DND-41 (cell line): ENCODE measurements at regions not wholly inside any gene's neighbourhood (a gene's known extent, or its start where the extent isn't known, plus 50 kb on each side); places are given as distances from the start of the nearest gene placed in this dataset.

Experiments used
- ATAC-seq: fragments of 200-7000 bp; cut with Tn5 transposase; 3 replicates; pipeline ENCODE4 v1.9.1; 2021; ENCODE audit warnings: low read depth; ENCODE audit not compliant: insufficient read depth
- DNase-seq: peaks from one replicate; pipeline ENCODE4 v3.0.0-alpha.2; 2020
- H2AFZ ChIP-seq: 2 replicates; pipeline ENCODE4 v1.6.0; 2012; ENCODE audit warnings: low read depth, low read length
- H3K27ac ChIP-seq: 2 replicates; pipeline ENCODE4 v1.5.1; 2012; ENCODE audit warnings: low read length, inconsistent platforms
- H3K27me3 ChIP-seq: fragments of 200-600 bp; sonication (generic); 2 replicates; pipeline ENCODE4 v1.6.0; 2012; ENCODE audit warnings: low read length, mild to moderate bottlenecking, inconsistent platforms; ENCODE audit not compliant: insufficient read depth, poor library complexity
- H3K36me3 ChIP-seq: 2 replicates; pipeline ENCODE4 v1.5.1; 2012; ENCODE audit warnings: low read length, inconsistent platforms; ENCODE audit not compliant: insufficient read depth
- H3K4me1 ChIP-seq: 2 replicates; pipeline ENCODE4 v1.5.1; 2012; ENCODE audit warnings: mild to moderate bottlenecking, low read length; ENCODE audit not compliant: insufficient read depth
- H3K4me2 ChIP-seq: 2 replicates; pipeline ENCODE4 v1.6.0; 2012; ENCODE audit warnings: mild to moderate bottlenecking, moderate library complexity, low read length, inconsistent platforms; ENCODE audit not compliant: insufficient read depth
- H3K4me3 ChIP-seq, 2 experiments: fragments of 200-600 bp in 1 of 2; shearing (Covaris generic) in 1 of 2; 2 replicates each; pipeline ENCODE4 v1.5.1; 2012 to 2016; ENCODE audit warnings: inconsistent platforms in 2 of 2, low read length in 2 of 2, mild to moderate bottlenecking in 2 of 2, low read depth in 1 of 2, moderate library complexity in 1 of 2
- H3K79me2 ChIP-seq: 2 replicates; pipeline ENCODE4 v1.6.0; 2012; ENCODE audit warnings: low read length, inconsistent platforms; ENCODE audit not compliant: insufficient read depth
- H3K9ac ChIP-seq: 2 replicates; pipeline ENCODE4 v1.6.0; 2012; ENCODE audit warnings: low read depth, mild to moderate bottlenecking, inconsistent platforms, low read length, moderate library complexity
- H3K9me3 ChIP-seq: 2 replicates; pipeline ENCODE4 v1.5.1; 2012; ENCODE audit warnings: low read length, moderate library complexity, mild to moderate bottlenecking, inconsistent platforms; ENCODE audit not compliant: insufficient read depth, severe bottlenecking
- H4K20me1 ChIP-seq: 2 replicates; pipeline ENCODE4 v1.6.0; 2012; ENCODE audit warnings: low read length; ENCODE audit not compliant: insufficient read depth
- EZH2 ChIP-seq: IDR thresholded peaks from 3 replicates; pipeline ENCODE4 v1.6.1; 2012; ENCODE audit warnings: borderline replicate concordance, low read depth, mild to moderate bottlenecking, moderate library complexity, low read length, inconsistent platforms; ENCODE audit not compliant: severe bottlenecking
- TF ChIP-seq, protein P1 (sequence below): IDR thresholded peaks from 2 replicates; pipeline ENCODE4 v1.5.1; 2012; ENCODE audit warnings: borderline replicate concordance, low read length, moderate library complexity, mild to moderate bottlenecking; ENCODE audit not compliant: poor library complexity, severe bottlenecking; ENCODE audit errors: extremely low read depth

DNA sequence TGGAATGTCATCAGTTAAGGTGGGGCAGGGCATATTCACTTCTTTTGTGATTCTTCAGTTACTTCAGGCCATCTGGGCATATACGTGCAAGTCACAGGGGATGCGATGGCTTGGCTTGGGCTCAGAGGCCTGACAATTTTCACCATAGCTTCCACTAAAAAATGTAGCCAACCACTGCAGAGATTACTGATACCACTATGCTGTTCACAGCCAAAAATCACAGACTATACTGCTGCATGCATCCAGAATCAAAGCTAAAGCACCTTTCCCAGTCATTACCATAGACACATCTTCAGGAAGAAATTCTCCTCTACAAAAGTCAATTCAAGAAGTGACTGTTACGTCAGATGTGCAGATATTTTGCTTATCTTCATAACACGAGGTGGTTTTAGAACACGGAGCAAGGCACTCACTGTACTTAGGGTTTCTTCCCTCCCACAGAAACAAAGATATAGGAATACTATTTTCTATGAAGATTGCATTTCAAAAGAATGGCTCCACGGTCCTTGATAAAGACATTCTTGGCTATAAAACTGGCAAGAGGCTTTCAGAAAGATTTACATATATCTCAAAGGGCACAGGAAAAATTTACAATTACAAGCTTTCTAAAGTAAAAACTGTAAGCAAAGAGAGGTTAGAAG lies 1556.6 kb upstream of the PRR20A start:
- DNase-seq (no peak), ATAC-seq (no peak)
- Histone ChIP-seq H3K4me1 (no peaks in the 10 kb centered on the region), H3K36me3 (no peaks in the 10 kb centered on the region), H3K27me3 (no peaks in the 10 kb centered on the region), H3K4me3 (no peak overlapping the region), H2AFZ (no peak overlapping the region), H3K79me2 (no peaks in the 10 kb centered on the region), H3K9ac (no peak overlapping the region), H3K27ac (no peak overlapping the region), H4K20me1 (no peaks in the 10 kb centered on the region), H3K4me2 (no peak overlapping the region), H3K9me3 (no peaks in the 10 kb centered on the region)
- no peak for TF ChIP-seq EZH2
- TF ChIP-seq, protein P1, sequence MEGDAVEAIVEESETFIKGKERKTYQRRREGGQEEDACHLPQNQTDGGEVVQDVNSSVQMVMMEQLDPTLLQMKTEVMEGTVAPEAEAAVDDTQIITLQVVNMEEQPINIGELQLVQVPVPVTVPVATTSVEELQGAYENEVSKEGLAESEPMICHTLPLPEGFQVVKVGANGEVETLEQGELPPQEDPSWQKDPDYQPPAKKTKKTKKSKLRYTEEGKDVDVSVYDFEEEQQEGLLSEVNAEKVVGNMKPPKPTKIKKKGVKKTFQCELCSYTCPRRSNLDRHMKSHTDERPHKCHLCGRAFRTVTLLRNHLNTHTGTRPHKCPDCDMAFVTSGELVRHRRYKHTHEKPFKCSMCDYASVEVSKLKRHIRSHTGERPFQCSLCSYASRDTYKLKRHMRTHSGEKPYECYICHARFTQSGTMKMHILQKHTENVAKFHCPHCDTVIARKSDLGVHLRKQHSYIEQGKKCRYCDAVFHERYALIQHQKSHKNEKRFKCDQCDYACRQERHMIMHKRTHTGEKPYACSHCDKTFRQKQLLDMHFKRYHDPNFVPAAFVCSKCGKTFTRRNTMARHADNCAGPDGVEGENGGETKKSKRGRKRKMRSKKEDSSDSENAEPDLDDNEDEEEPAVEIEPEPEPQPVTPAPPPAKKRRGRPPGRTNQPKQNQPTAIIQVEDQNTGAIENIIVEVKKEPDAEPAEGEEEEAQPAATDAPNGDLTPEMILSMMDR = no peak

DNA sequence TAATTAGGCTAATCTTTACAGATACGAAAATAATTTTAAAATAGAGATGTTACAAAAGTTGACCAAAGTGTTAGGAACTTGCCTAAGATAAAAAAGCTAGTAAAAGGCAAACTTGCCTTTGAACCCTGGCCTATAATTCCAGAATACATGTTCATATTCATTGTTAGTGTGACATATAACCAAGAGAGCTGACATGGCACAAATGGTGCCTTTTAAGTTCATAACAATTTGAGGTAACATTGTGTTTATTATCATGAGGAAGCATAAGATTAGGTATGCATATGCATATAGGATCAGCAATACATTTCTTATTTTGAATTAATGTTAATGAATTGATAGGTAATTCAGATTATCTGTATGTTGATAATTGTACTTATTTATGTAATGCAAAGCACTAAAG lies 1537.9 kb upstream of the PRR20A start:
- no peaks in the 10 kb centered on the region for H3K36me3 ChIP-seq
- H3K79me2 ChIP-seq = no peaks in the 10 kb centered on the region
- no peaks in the 10 kb centered on the region for H4K20me1 ChIP-seq
- H3K27me3 ChIP-seq = no peaks in the 10 kb centered on the region
- H3K27ac ChIP-seq = no peak overlapping the region
- no peaks in the 10 kb centered on the region for H3K9me3 ChIP-seq
- H2AFZ ChIP-seq = no peak overlapping the region
- no peak overlapping the region for H3K4me2 ChIP-seq
- no peak overlapping the region for H3K9ac ChIP-seq
- TF ChIP-seq, protein P1 = no peak
- TF ChIP-seq EZH2 = no peak
- no peaks in the 10 kb centered on the region for H3K4me1 ChIP-seq
- no peak for ATAC-seq
- no peak for DNase-seq
- H3K4me3 ChIP-seq = no peak overlapping the region

DNA sequence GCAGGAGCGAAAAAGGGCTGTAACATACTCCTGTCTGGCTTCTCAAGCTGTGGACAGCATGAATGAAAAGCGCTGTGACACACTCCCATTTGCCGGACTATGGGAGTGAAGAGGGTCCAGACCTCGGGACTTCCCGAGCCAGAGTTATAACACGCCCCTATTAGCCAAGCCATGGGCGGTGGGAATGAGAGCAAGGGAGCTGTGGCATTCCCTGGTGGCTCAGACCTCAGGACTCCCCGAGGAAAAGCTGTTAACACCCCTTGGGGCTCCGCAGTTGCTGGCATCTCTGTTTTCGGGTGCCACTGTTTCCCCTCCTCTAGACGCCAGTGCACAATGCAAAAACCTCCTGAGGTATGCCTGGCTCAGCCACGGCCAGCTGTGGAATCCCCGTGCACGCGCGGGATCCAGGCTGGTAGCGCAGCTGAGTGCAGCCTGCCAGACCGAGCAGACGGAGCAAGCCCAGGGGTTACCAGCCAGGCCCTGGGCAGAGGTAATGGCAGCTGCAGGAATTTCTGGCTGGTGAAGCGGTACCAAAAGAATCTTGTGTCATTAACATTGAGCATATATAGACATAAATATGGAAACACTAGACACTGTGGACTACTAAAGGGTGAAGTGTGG lies 1534.6 kb upstream of the PRR20A start:
- no peak for DNase-seq
- no peaks in the 10 kb centered on the region for H3K4me1 ChIP-seq
- H3K9ac ChIP-seq = no peak overlapping the region
- no peaks in the 10 kb centered on the region for H3K36me3 ChIP-seq
- H3K4me2 ChIP-seq = no peak overlapping the region
- no peaks in the 10 kb centered on the region for H3K9me3 ChIP-seq
- H3K27me3 ChIP-seq = no peaks in the 10 kb centered on the region
- no peak overlapping the region for H2AFZ ChIP-seq
- no peak for ATAC-seq
- TF ChIP-seq, protein P1 = no peak
- TF ChIP-seq EZH2 = no peak
- H4K20me1 ChIP-seq = no peaks in the 10 kb centered on the region
- H3K4me3 ChIP-seq = no peak overlapping the region
- no peak overlapping the region for H3K27ac ChIP-seq
- H3K79me2 ChIP-seq = no peaks in the 10 kb centered on the region
